ENCODE measurements at regions not wholly inside any gene's neighbourhood (a gene's known extent, or its start where the extent isn't known, plus 50 kb on each side); places are given as distances from the start of the nearest gene placed in this dataset.

GRCh38 chr7:21253740-21254687 is 173.9 kb upstream of the SP4 start:
- DNase-seq = peak; percentile 88
- in situ Hi-C loops (cut with HindIII; ENCODE audit: low pct_ligation_motif_present, low pct_unique_long_range_greater_than_20kb, low sequenced_read_pairs) = loop anchor here (25.0 kb wide), 1 partner anchor 508 kb away; no protein-coding TSS in a partner anchor

DNA sequence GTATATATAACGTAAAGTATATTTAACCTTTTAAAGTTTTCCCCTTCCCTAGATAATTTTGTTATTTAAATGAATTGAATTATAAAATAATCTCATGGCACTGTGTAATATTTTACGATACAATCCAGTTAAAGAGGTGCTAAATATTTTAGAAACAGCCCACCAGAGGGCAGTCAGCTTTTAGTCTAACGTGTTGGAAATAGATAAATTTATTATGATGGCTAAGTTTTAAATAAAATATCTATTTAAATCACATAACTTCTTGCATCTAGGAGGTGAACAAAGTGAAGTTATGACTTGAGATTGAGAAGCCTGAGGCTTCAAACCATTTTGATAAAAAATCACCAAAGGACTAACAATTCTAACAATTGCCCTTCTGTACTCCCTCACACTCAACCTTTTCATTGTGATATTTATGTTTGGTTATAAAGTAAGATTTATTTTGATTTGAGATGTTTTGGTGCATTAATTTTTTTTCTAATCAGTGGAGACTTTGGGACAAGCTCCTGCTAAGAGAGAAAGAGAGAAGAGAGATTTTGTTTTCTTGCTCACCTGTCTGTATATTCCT is 171.5 kb upstream of the SP4 start:
- peak; percentile 76 for DNase-seq
- in situ Hi-C loops (cut with HindIII; ENCODE audit: low pct_ligation_motif_present, low pct_unique_long_range_greater_than_20kb, low sequenced_read_pairs) = loop anchor here (25.0 kb wide), 1 partner anchor 506 kb away; no protein-coding TSS in a partner anchor

- in situ Hi-C loops (cut with HindIII; ENCODE audit: low pct_ligation_motif_present, low pct_unique_long_range_greater_than_20kb, low sequenced_read_pairs) = loop anchor here (25.0 kb wide), 1 partner anchor 501 kb away; no protein-coding TSS in a partner anchor
- no peak for DNase-seq
Measured at GRCh38 chr7:21260939-21261338, 166.9 kb upstream of the SP4 start.

DNA sequence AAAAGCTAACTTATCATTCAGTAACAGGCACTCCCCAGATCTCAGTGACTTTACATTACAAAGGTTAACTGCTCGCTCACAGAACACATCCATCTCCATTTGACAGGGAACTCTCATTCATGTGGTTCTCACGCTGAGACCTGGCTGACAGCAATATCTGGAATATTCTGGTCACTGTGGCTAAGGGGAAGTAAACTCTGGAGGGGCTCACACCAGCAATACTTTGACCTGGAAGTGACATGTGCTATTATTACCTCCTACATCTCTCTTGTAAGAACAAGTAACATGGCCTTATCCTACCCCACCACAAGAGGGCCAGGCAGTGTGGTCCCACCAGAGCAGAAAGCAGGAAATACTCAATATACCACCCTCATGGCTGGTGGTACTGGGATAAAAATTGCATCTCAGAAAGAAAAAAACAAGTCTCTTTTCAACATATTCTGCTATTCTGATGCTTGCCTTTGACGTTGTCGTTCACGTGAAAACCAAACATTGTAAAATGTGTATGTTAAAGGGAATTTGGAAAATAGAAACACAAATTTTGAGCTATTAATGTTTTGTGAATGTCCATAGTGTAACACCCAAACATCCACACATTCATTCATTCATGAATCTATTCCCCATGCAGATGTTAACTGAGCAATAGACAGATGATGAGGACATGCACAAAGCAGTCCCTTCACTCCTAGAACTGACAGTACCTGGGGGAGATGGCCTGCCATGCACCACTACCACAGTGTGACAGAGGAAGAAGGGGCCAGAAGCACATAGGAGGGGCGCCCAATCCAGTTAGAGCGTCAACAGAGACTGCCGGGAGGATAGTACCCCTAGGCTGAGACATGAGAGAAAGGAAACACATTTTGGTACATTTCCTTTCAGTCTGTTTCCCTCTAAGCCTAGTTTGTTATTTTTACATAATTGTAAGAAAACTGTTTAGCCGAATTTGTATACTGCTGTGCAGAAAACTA is 166.0 kb upstream of the SP4 start:
- in situ Hi-C loops (cut with HindIII; ENCODE audit: low pct_ligation_motif_present, low pct_unique_long_range_greater_than_20kb, low sequenced_read_pairs) = loop anchor here (25.0 kb wide), 1 partner anchor 500 kb away; no protein-coding TSS in a partner anchor

DNA sequence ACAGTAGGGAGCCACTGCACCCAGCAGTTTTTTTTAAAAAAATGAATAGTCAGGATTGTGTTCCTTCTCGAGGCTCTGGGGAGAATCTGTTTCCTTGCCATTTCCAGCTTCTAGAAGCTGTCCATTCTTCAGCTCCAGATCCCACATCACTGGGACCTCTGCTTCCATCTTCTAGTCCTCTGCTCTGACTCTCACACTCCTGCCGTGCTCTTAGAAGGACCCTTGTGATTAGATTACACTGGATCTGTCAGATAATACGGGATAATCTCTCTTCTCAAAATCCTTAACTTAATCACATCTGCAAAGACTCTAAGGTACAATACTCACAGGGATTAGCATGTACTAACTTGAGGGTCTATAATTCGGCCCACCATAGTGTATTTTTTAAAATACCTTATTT is 158.9 kb upstream of the SP4 start:
- in situ Hi-C loops (cut with HindIII; ENCODE audit: low pct_ligation_motif_present, low pct_unique_long_range_greater_than_20kb, low sequenced_read_pairs) = loop anchor here (25.0 kb wide), 1 partner anchor 493 kb away; no protein-coding TSS in a partner anchor

More for the DNA sequence above, 166.0 kb upstream of the SP4 start:
- peak; percentile 74 for DNase-seq

GRCh38 chr7:21276471-21277035 is 151.3 kb upstream of the SP4 start:
- in situ Hi-C loops (cut with HindIII; ENCODE audit: low pct_ligation_motif_present, low pct_unique_long_range_greater_than_20kb, low sequenced_read_pairs) = no loop called here
- no peak for DNase-seq

More for the DNA sequence above, 158.9 kb upstream of the SP4 start:
- DNase-seq = no peak

DNA sequence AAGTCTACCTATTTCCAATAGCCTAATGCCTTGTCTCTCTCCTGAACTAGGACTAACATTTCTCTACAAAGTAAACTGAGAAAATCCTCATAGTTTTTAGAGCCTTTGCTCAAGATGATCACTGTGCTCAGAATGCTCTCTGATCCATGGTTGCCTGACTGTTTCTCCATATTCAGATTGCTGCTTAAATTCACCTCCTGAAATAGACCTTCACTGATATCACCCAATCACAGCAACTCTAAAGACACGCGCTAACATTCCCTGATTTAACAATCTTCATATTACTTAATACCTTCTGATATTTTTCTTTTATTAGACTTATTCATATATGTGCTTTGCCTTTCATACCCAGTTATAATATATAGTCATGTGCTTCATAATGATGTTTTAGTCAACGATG is 148.9 kb upstream of the SP4 start:
- no peak for DNase-seq

DNA sequence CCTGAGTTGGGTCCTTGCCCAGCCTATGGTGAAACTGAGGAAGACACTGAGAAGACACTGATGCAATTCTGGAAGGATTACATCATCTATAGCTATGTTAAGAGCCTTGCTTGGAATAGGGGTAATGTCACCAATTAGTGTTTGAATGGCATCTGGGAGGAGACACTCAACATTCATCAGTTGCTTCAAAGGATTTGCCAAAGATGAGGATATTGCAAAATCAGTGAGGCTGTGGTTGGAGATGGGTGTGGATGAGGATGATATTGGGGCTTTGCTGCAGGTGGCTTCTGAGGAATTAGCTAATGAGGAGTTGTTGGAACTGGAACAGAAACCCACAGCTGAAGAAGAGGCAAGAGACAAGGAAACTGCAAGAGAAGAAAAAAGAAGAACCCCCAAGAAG is 146.7 kb upstream of the SP4 start:
- DNase-seq = no peak
- in situ Hi-C loops (cut with HindIII; ENCODE audit: low pct_ligation_motif_present, low pct_unique_long_range_greater_than_20kb, low sequenced_read_pairs) = no loop called here

More for the DNA sequence above, 148.9 kb upstream of the SP4 start:
- in situ Hi-C loops (cut with HindIII; ENCODE audit: low pct_ligation_motif_present, low pct_unique_long_range_greater_than_20kb, low sequenced_read_pairs) = no loop called here

DNA sequence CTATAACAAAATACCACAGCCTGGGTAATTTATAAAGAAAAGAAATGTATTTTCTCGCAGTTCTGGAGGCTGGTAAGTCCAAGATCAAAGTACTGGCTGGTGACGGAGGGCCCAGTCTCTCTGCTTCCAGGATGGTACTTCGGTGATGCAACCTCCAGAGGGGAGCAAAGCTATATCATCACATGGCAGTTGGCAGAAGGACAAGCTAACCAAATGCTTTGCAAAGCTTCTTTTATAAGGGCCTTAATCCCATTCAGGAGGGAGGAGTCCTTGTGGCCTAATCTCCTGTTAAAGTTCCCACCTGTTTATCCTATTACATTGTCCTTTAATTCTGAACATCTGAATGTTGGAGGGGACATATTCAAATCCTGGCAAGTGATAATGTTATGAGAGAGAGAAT is 134.1 kb upstream of the SP4 start:
- in situ Hi-C loops (cut with HindIII; ENCODE audit: low pct_ligation_motif_present, low pct_unique_long_range_greater_than_20kb, low sequenced_read_pairs) = no loop called here
- no peak for DNase-seq

GRCh38 chr7:21299766-21300165 is 128.1 kb upstream of the SP4 start:
- in situ Hi-C loops (cut with HindIII; ENCODE audit: low pct_ligation_motif_present, low pct_unique_long_range_greater_than_20kb, low sequenced_read_pairs) = no loop called here
- DNase-seq = no peak

DNA sequence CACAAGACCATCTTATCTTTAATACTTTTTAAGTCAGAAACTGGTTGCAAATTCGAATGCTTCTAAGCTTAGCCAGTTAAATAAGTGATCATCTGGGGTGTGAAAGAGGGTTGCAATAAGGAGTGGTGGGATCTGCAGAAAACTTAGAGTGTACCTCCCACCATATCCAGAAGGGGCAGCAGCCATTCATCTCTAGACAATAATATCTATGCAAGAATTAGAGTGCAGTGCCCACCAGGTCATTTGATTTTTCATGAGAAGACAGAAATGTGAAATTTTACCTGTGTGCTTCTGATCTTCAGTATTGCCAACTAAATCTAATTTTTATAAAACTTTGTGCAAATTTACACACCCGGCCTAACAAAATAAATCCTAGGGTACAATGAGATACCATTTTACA is 127.2 kb upstream of the SP4 start:
- in situ Hi-C loops (cut with HindIII; ENCODE audit: low pct_ligation_motif_present, low pct_unique_long_range_greater_than_20kb, low sequenced_read_pairs) = no loop called here
- peak; percentile 27 for DNase-seq

GRCh38 chr7:21304808-21305375 is 123.0 kb upstream of the SP4 start:
- in situ Hi-C loops (cut with HindIII; ENCODE audit: low pct_ligation_motif_present, low pct_unique_long_range_greater_than_20kb, low sequenced_read_pairs) = no loop called here

GRCh38 chr7:21305455-21306235 is 122.2 kb upstream of the SP4 start:
- in situ Hi-C loops (cut with HindIII; ENCODE audit: low pct_ligation_motif_present, low pct_unique_long_range_greater_than_20kb, low sequenced_read_pairs) = no loop called here
- no peak for DNase-seq

More at GRCh38 chr7:21304808-21305375, 123.0 kb upstream of the SP4 start:
- DNase-seq = no peak

GRCh38 chr7:21314954-21315353 is 112.9 kb upstream of the SP4 start:
- no peak for DNase-seq
- in situ Hi-C loops (cut with HindIII; ENCODE audit: low pct_ligation_motif_present, low pct_unique_long_range_greater_than_20kb, low sequenced_read_pairs) = no loop called here

- in situ Hi-C loops (cut with HindIII; ENCODE audit: low pct_ligation_motif_present, low pct_unique_long_range_greater_than_20kb, low sequenced_read_pairs) = no loop called here
- DNase-seq = no peak
Measured at GRCh38 chr7:21317966-21318915, 109.6 kb upstream of the SP4 start.

GRCh38 chr7:21318916-21319270 is 109.0 kb upstream of the SP4 start:
- DNase-seq = no peak
- in situ Hi-C loops (cut with HindIII; ENCODE audit: low pct_ligation_motif_present, low pct_unique_long_range_greater_than_20kb, low sequenced_read_pairs) = no loop called here

All from ACHN (cell line).